Sigmoid colon (tissue), 4 donors: ENCODE measurements at regions not wholly inside any gene's neighbourhood (a gene's known extent, or its start where the extent isn't known, plus 50 kb on each side); places are given as distances from the start of the nearest gene placed in this dataset.

Experiments
- CTCF ChIP-seq, 4 experiments: fragments of 450-650 bp in 3 of 4; fragments of 200-600 bp in 1 of 4; IDR thresholded peaks; one replicate each; pipeline ENCODE4 v1.5.1; 2016 to 2019; ENCODE audit warnings: antibody characterized with exemption in 4 of 4, mild to moderate bottlenecking in 3 of 4, moderate library complexity in 2 of 4
- EP300 ChIP-seq, 4 donors: sonication (generic); formaldehyde crosslinking; IDR thresholded peaks; one replicate each; pipeline ENCODE4 v1.6.1; 2017; ENCODE audit warnings: antibody characterized with exemption in 4 of 4
- POLR2A ChIP-seq, 2 donors: fragments of 450-650 bp; IDR thresholded peaks; one replicate each; pipeline ENCODE4 v1.6.1; 2016; ENCODE audit warnings: antibody characterized with exemption in 2 of 2, mild to moderate bottlenecking in 2 of 2, moderate library complexity in 2 of 2
- POLR2AphosphoS5 ChIP-seq, 4 donors: sonication (generic); formaldehyde crosslinking; IDR thresholded peaks; one replicate each; pipeline ENCODE4 v1.6.1; 2017; ENCODE audit warnings: antibody characterized with exemption in 4 of 4

GRCh38 chr22:27150544-27150941, 493.2 kb downstream of the MIAT start:
- TF ChIP-seq CTCF (IDR thresholded peaks at IDR 0.05), result no peak
- no peak for TF ChIP-seq POLR2AphosphoS5 (IDR thresholded peaks at IDR 0.05)
- no peak for TF ChIP-seq EP300 (IDR thresholded peaks at IDR 0.05)
- no peak for TF ChIP-seq POLR2A (IDR thresholded peaks at IDR 0.05)
